Vagina (tissue), 2 donors: ENCODE measurements at regions not wholly inside any gene's neighbourhood (a gene's known extent, or its start where the extent isn't known, plus 50 kb on each side); places are given as distances from the start of the nearest gene placed in this dataset.

Experiments used
- POLR2A ChIP-seq, 2 donors: fragments of 450-650 bp; IDR thresholded peaks; one replicate each; pipeline ENCODE4 v1.6.1; 2017; ENCODE audit warnings: antibody characterized with exemption in 2 of 2, mild to moderate bottlenecking in 2 of 2, moderate library complexity in 2 of 2
- POLR2AphosphoS5 ChIP-seq, 2 donors: sonication (generic); formaldehyde crosslinking; IDR thresholded peaks; one replicate each; pipeline ENCODE4 v1.9.0; 2017; ENCODE audit warnings: antibody characterized with exemption in 2 of 2, mild to moderate bottlenecking in 2 of 2, low read depth in 1 of 2; ENCODE audit not compliant: insufficient read depth in 1 of 2
- TF ChIP-seq, protein P1 (sequence below), 3 experiments: fragments of 450-650 bp in 2 of 3; fragments of 200-600 bp in 1 of 3; sonication (generic) in 1 of 3; IDR thresholded peaks; one replicate each; pipeline ENCODE4 v1.5.1; 2017 to 2019; ENCODE audit warnings: antibody characterized with exemption in 3 of 3, mild to moderate bottlenecking in 2 of 3, moderate library complexity in 2 of 3

GRCh38 chr5:121288781-121289180 lies 562.9 kb upstream of the FTMT start:
- TF ChIP-seq, protein P1, sequence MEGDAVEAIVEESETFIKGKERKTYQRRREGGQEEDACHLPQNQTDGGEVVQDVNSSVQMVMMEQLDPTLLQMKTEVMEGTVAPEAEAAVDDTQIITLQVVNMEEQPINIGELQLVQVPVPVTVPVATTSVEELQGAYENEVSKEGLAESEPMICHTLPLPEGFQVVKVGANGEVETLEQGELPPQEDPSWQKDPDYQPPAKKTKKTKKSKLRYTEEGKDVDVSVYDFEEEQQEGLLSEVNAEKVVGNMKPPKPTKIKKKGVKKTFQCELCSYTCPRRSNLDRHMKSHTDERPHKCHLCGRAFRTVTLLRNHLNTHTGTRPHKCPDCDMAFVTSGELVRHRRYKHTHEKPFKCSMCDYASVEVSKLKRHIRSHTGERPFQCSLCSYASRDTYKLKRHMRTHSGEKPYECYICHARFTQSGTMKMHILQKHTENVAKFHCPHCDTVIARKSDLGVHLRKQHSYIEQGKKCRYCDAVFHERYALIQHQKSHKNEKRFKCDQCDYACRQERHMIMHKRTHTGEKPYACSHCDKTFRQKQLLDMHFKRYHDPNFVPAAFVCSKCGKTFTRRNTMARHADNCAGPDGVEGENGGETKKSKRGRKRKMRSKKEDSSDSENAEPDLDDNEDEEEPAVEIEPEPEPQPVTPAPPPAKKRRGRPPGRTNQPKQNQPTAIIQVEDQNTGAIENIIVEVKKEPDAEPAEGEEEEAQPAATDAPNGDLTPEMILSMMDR (IDR thresholded peaks at IDR 0.05) = no peak
- TF ChIP-seq POLR2AphosphoS5 (IDR thresholded peaks at IDR 0.05; ENCODE audit: insufficient read depth in 1 of 2, low read depth in 1 of 2) = no peak
- no peak for TF ChIP-seq POLR2A (IDR thresholded peaks at IDR 0.05)
